Stomach (tissue), 8 donors: ENCODE measurements at regions not wholly inside any gene's neighbourhood (a gene's known extent, or its start where the extent isn't known, plus 50 kb on each side); places are given as distances from the start of the nearest gene placed in this dataset.

ENCODE experiments used
- DNase-seq, 2 donors: peaks; one replicate each; pipeline versions ENCODE4 v3.0.0 to v3.0.0-alpha.2; 2013 to 2019
- H3K27ac ChIP-seq, 5 donors: fragments of 200-600 bp in 4 of 5; sonication (generic) in 4 of 5; one replicate each; pipeline ENCODE4 v1.5.1; 2013 to 2019; ENCODE audit warnings: mild to moderate bottlenecking in 1 of 5, moderate library complexity in 1 of 5
- H3K27me3 ChIP-seq, 3 donors: fragments of 200-600 bp; sonication (generic); one replicate each; pipeline ENCODE4 v1.5.1; 2017 to 2019; ENCODE audit warnings: mixed run types in 1 of 3
- H3K36me3 ChIP-seq, 4 donors: fragments of 200-600 bp; sonication (generic); 1 replicate in 3 of 4; 2 replicates in 1 of 4; pipeline ENCODE4 v1.5.1; 2016 to 2019
- H3K4me1 ChIP-seq, 4 donors: fragments of 200-600 bp; sonication (generic); one replicate each; pipeline ENCODE4 v1.5.1; 2016 to 2019
- H3K4me3 ChIP-seq, 4 donors: fragments of 200-600 bp; sonication (generic) in 3 of 4; one replicate each; pipeline ENCODE4 v1.5.1; 2016 to 2019; ENCODE audit warnings: mild to moderate bottlenecking in 1 of 4
- H3K9me3 ChIP-seq, 4 donors: fragments of 200-600 bp; sonication (generic); one replicate each; pipeline ENCODE4 v1.5.1; 2016 to 2019
- CTCF ChIP-seq, 7 experiments: fragments of 450-650 bp in 4 of 7; fragments of 200-600 bp in 3 of 7; sonication (generic) in 3 of 7; IDR thresholded peaks; one replicate each; pipeline ENCODE4 v1.5.1; 2016 to 2019; ENCODE audit warnings: antibody characterized with exemption in 7 of 7, control low read depth in 2 of 7, mild to moderate bottlenecking in 1 of 7
- EP300 ChIP-seq: sonication (generic); formaldehyde crosslinking; IDR thresholded peaks from one replicate; pipeline ENCODE4 v1.6.1; 2017; ENCODE audit warnings: antibody characterized with exemption
- POLR2A ChIP-seq, 4 donors: fragments of 450-650 bp; IDR thresholded peaks; one replicate each; pipeline ENCODE4 v1.6.1; 2016; ENCODE audit warnings: antibody characterized with exemption in 4 of 4, control low read depth in 2 of 4, mild to moderate bottlenecking in 1 of 4, moderate library complexity in 1 of 4
- POLR2AphosphoS5 ChIP-seq, 3 donors: sonication (generic); formaldehyde crosslinking; IDR thresholded peaks; one replicate each; pipeline ENCODE4 v1.6.1; 2016; ENCODE audit warnings: antibody characterized with exemption in 3 of 3
- WGBS, 5 donors: extraction: QIAGEN DNeasy Blood & Tissue Kit in 3 of 5; methylation state at CpG; one replicate each; pipeline versions ENCODE4 v1.1.5 to v1.1.7; 2013 to 2018; 5-methylcytosine and 5-hydroxymethylcytosine counted together
- intact Hi-C: fragments of 100-400 bp; cut with DNase I; formaldehyde crosslinking; loops from one replicate; pipeline ENCODE4 v1.15.1; 2023; ENCODE audit warnings: low total_unique reads
- donor health status: healthy with polysubstance abuse.
- donor health status: Bipolar disorder and iron deficiency.
- donor health status: healthy.

DNA sequence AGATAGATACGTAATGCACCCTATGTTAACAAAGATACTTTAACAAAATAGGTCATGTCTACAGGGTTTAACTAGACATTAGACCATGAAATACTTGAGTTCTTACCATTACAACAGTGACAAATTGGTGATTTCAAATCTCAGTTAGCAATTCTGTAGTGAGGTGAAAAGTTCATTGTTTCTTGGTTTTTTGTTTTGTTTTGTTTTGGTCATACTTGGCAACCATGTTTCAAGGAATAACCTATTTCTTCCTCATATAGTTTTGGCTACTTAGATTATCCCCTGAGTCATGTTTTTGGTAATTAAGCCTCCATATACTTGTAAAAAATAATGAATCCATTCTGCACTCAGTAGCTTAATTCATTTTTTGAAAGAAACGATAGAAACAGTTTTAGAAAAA, 1200.4 kb downstream of the DIAPH3 start:
- TF ChIP-seq CTCF (IDR thresholded peaks at IDR 0.05) = no peak
- no peak for TF ChIP-seq POLR2AphosphoS5 (IDR thresholded peaks at IDR 0.05)
- TF ChIP-seq EP300 = no peak
- no peak for TF ChIP-seq POLR2A (IDR thresholded peaks at IDR 0.05)
- intact Hi-C loops = no loop called here
- Histone ChIP-seq H3K27ac (no peak overlapping the region), H3K9me3 (no peaks in the 10 kb centered on the region), H3K4me1 (no peaks in the 10 kb centered on the region), H3K4me3 (no peak overlapping the region), H3K36me3 (no peaks in the 10 kb centered on the region), H3K27me3 (no peaks in the 10 kb centered on the region)
- no peak for DNase-seq
- WGBS, 5 donors = 85 to 93% (median 90%) methylated on average over 2 of the region's 2 CpGs

DNA sequence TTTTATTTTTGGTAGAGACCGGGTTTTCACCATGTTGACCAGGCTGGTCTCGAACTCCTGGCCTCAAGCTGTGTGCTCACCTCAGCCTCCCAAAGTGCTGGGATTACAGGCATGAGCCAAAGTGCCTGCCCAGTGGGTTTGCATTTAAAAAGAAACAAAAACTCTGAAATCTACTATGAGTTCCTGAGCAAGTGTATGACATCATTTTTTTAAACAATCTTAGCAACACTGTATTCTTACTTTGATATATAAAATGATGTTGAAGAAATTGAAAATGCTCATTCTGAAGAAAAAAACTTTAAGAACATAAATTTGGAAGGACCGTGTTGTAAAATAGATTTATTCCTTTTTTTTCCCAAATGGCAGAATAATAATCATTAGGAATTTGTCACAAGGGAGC, 1199.7 kb downstream of the DIAPH3 start:
- intact Hi-C loops = no loop called here
- DNase-seq = no peak
- no peak overlapping the region for H3K4me3 ChIP-seq
- TF ChIP-seq EP300 (no peak), CTCF (IDR thresholded peaks at IDR 0.05) (no peak), POLR2AphosphoS5 (IDR thresholded peaks at IDR 0.05) (no peak), POLR2A (IDR thresholded peaks at IDR 0.05) (no peak)
- no peaks in the 10 kb centered on the region for H3K36me3 ChIP-seq
- H3K27me3 ChIP-seq = no peaks in the 10 kb centered on the region
- 78 to 91% (median 79%) methylated on average over 3 of the region's 3 CpGs for WGBS, 5 donors
- H3K9me3 ChIP-seq = peaks cover 0 to 4% (median 0%) of the 10 kb centered on the region in 4 donors
- no peaks in the 10 kb centered on the region for H3K4me1 ChIP-seq
- no peak overlapping the region for H3K27ac ChIP-seq

GRCh38 chr13:58977085-58977484, 1186.6 kb downstream of the DIAPH3 start:
- DNase-seq = no peak
- intact Hi-C loops = no loop called here
- H3K9me3 ChIP-seq = peaks cover 0 to 3% (median 0%) of the 10 kb centered on the region in 4 donors
- TF ChIP-seq POLR2AphosphoS5 (IDR thresholded peaks at IDR 0.05) (no peak), POLR2A (IDR thresholded peaks at IDR 0.05) (no peak), CTCF (IDR thresholded peaks at IDR 0.05) (no peak), EP300 (no peak)
- no peaks in the 10 kb centered on the region for H3K36me3 ChIP-seq
- no peak overlapping the region for H3K4me3 ChIP-seq
- no peaks in the 10 kb centered on the region for H3K4me1 ChIP-seq
- 87 to 97% (median 94%) methylated on average over 6 of the region's 6 CpGs for WGBS, 5 donors
- H3K27me3 ChIP-seq = no peaks in the 10 kb centered on the region
- no peak overlapping the region for H3K27ac ChIP-seq

DNA sequence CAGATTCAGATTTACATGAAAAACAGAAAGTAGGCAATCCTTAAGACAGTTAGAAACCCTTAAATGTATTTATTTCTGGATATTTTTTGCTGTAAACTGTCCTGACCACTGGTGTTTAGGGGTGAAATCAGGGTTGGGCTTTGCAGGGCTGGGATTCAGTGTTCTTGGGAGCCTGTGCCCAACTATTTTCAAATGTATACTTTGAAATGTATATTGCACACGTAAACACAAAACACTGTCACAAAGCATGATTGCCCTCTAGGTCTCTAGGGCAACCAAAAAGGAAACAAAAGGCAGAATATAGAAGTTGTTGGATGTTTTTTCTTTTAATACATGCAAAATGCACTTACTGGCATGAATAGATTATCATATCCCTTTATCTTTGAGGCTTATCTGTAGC, 1185.4 kb downstream of the DIAPH3 start:
- H3K9me3 ChIP-seq = peaks cover 0 to 16% (median 2%) of the 10 kb centered on the region in 4 donors
- WGBS, 5 donors = 51 to 73% (median 69%) methylated on average over 1 of the region's 1 CpG
- DNase-seq = no peak
- H3K27ac ChIP-seq = no peak overlapping the region
- intact Hi-C loops = no loop called here
- H3K4me3 ChIP-seq = no peak overlapping the region
- TF ChIP-seq EP300 (no peak), POLR2A (IDR thresholded peaks at IDR 0.05) (no peak), CTCF (IDR thresholded peaks at IDR 0.05) (no peak), POLR2AphosphoS5 (IDR thresholded peaks at IDR 0.05) (no peak)
- H3K27me3 ChIP-seq = no peaks in the 10 kb centered on the region
- no peaks in the 10 kb centered on the region for H3K4me1 ChIP-seq
- H3K36me3 ChIP-seq = no peaks in the 10 kb centered on the region
